Astrocyte (in vitro differentiated cells and primary cell): ENCODE measurements at regions not wholly inside any gene's neighbourhood (a gene's known extent, or its start where the extent isn't known, plus 50 kb on each side); places are given as distances from the start of the nearest gene placed in this dataset.

ENCODE experiments used
- DNase-seq: peaks from one replicate; pipeline ENCODE4 v3.0.0-alpha.2; 2010; ENCODE audit warnings: low read depth
- FAIRE-seq: peaks from 2 replicates; lab custom pipeline; 2011; peaks lifted over from hg19 to GRCh38; lab: Jason Lieb, UNC
- H2AFZ ChIP-seq: 2 replicates; pipeline ENCODE4 v1.6.0; 2012; ENCODE audit warnings: low read depth, low read length, inconsistent platforms
- H3K27ac ChIP-seq: 2 replicates; pipeline ENCODE4 v1.5.1; 2011; ENCODE audit warnings: low read depth, low read length, inconsistent platforms
- H3K27me3 ChIP-seq: 2 replicates; pipeline ENCODE4 v1.6.0; 2011; ENCODE audit warnings: low read length, inconsistent platforms; ENCODE audit not compliant: insufficient read depth
- H3K36me3 ChIP-seq: 2 replicates; pipeline ENCODE4 v1.5.1; 2011; ENCODE audit warnings: low read length, inconsistent platforms; ENCODE audit not compliant: insufficient read depth
- H3K4me1 ChIP-seq: 2 replicates; pipeline ENCODE4 v1.5.1; 2011; ENCODE audit warnings: low read length, inconsistent platforms; ENCODE audit not compliant: insufficient read depth
- H3K4me2 ChIP-seq: 2 replicates; pipeline ENCODE4 v1.6.0; 2012; ENCODE audit warnings: low read length, inconsistent platforms
- H3K4me3 ChIP-seq: 2 replicates; pipeline ENCODE4 v1.5.1; 2011; ENCODE audit warnings: low read depth, mild to moderate bottlenecking, low read length, inconsistent platforms; ENCODE audit not compliant: insufficient read depth
- H3K79me2 ChIP-seq: 2 replicates; pipeline ENCODE4 v1.6.0; 2012; ENCODE audit warnings: mild to moderate bottlenecking, low read length, inconsistent platforms; ENCODE audit not compliant: insufficient read depth
- H3K9ac ChIP-seq: 2 replicates; pipeline ENCODE4 v1.6.0; 2012; ENCODE audit warnings: mild to moderate bottlenecking, low read length, inconsistent platforms
- H3K9me3 ChIP-seq: 2 replicates; pipeline ENCODE4 v1.5.1; 2012; ENCODE audit warnings: low read depth, mild to moderate bottlenecking, low read length, inconsistent platforms; ENCODE audit not compliant: insufficient read depth
- H4K20me1 ChIP-seq: 2 replicates; pipeline ENCODE4 v1.6.0; 2012; ENCODE audit warnings: low read length, inconsistent platforms; ENCODE audit not compliant: insufficient read depth
- H3K27ac Mint-ChIP-seq: one replicate; pipeline ENCODE4 v1.8.0; 2021; ENCODE audit warnings: mild to moderate bottlenecking, mixed read lengths; ENCODE audit not compliant: unreplicated experiment
- H3K27me3 Mint-ChIP-seq: one replicate; pipeline ENCODE4 v1.8.0; 2021; ENCODE audit warnings: low read depth, mixed read lengths; ENCODE audit not compliant: unreplicated experiment
- H3K36me3 Mint-ChIP-seq: one replicate; pipeline ENCODE4 v1.8.0; 2021; ENCODE audit warnings: low read depth, mixed read lengths; ENCODE audit not compliant: unreplicated experiment
- H3K4me1 Mint-ChIP-seq: one replicate; pipeline ENCODE4 v1.8.0; 2021; ENCODE audit warnings: low read depth, mixed read lengths; ENCODE audit not compliant: unreplicated experiment
- H3K4me3 Mint-ChIP-seq: one replicate; pipeline ENCODE4 v1.8.0; 2021; ENCODE audit warnings: mild to moderate bottlenecking, moderate library complexity, mixed read lengths; ENCODE audit not compliant: unreplicated experiment
- H3K9me3 Mint-ChIP-seq: one replicate; pipeline ENCODE4 v1.8.0; 2021; ENCODE audit warnings: mild to moderate bottlenecking, mixed read lengths; ENCODE audit not compliant: unreplicated experiment
- CTCF ChIP-seq: IDR thresholded peaks from 2 replicates; pipeline ENCODE4 v1.5.1; 2011; ENCODE audit warnings: low read depth, mild to moderate bottlenecking, inconsistent platforms, low read length, moderate library complexity; ENCODE audit not compliant: insufficient read depth
- EZH2 ChIP-seq: IDR thresholded peaks from 2 replicates; pipeline ENCODE4 v1.6.1; 2012; ENCODE audit warnings: mild to moderate bottlenecking, low read length, inconsistent platforms; ENCODE audit not compliant: insufficient read depth

GRCh38 chr11:90364527-90364926 lies 141.7 kb upstream of the CHORDC1 start:
- H2AFZ ChIP-seq, result no peak overlapping the region
- no peak overlapping the region for H3K4me2 ChIP-seq
- no peak overlapping the region for H3K4me3 ChIP-seq
- Mint-ChIP-seq H3K27ac (no peak overlapping the region), H3K9me3 (no peaks in the 10 kb centered on the region), H3K4me3 (no peak overlapping the region), H3K36me3 (no peaks in the 10 kb centered on the region), H3K4me1 (no peaks in the 10 kb centered on the region), H3K27me3 (no peaks in the 10 kb centered on the region)
- no peaks in the 10 kb centered on the region for H3K79me2 ChIP-seq
- H3K9ac ChIP-seq, result no peak overlapping the region
- no peaks in the 10 kb centered on the region for H3K4me1 ChIP-seq
- no peak for DNase-seq
- H3K27ac ChIP-seq, result no peak overlapping the region
- H3K27me3 ChIP-seq, result no peaks in the 10 kb centered on the region
- no peaks in the 10 kb centered on the region for H3K36me3 ChIP-seq
- no peaks in the 10 kb centered on the region for H4K20me1 ChIP-seq
- no peaks in the 10 kb centered on the region for H3K9me3 ChIP-seq
- no peak for FAIRE-seq
- TF ChIP-seq CTCF (no peak), EZH2 (no peak)

GRCh38 chr11:90363739-90364138 lies 140.9 kb upstream of the CHORDC1 start:
- H4K20me1 ChIP-seq, result no peaks in the 10 kb centered on the region
- no peaks in the 10 kb centered on the region for H3K27me3 Mint-ChIP-seq
- DNase-seq, result no peak
- H3K9ac ChIP-seq, result no peak overlapping the region
- no peaks in the 10 kb centered on the region for H3K36me3 ChIP-seq
- no peak overlapping the region for H3K4me3 Mint-ChIP-seq
- no peak overlapping the region for H3K4me2 ChIP-seq
- H3K9me3 Mint-ChIP-seq, result no peaks in the 10 kb centered on the region
- no peak for TF ChIP-seq CTCF
- no peaks in the 10 kb centered on the region for H3K79me2 ChIP-seq
- no peak overlapping the region for H2AFZ ChIP-seq
- no peak overlapping the region for H3K4me3 ChIP-seq
- no peak overlapping the region for H3K27ac ChIP-seq
- no peaks in the 10 kb centered on the region for H3K9me3 ChIP-seq
- no peaks in the 10 kb centered on the region for H3K27me3 ChIP-seq
- no peaks in the 10 kb centered on the region for H3K4me1 Mint-ChIP-seq
- H3K4me1 ChIP-seq, result no peaks in the 10 kb centered on the region
- no peaks in the 10 kb centered on the region for H3K36me3 Mint-ChIP-seq
- no peak for FAIRE-seq
- no peak overlapping the region for H3K27ac Mint-ChIP-seq

- Histone ChIP-seq H4K20me1 (no peaks in the 10 kb centered on the region), H3K79me2 (no peaks in the 10 kb centered on the region), H3K36me3 (no peaks in the 10 kb centered on the region), H3K27ac (no peak overlapping the region), H3K4me1 (no peaks in the 10 kb centered on the region), H3K9ac (no peak overlapping the region), H3K27me3 (no peaks in the 10 kb centered on the region), H3K9me3 (no peaks in the 10 kb centered on the region), H2AFZ (no peak overlapping the region), H3K4me3 (no peak overlapping the region), H3K4me2 (no peak overlapping the region)
- peaks cover 2% of the 10 kb centered on the region for H3K27me3 Mint-ChIP-seq
- no peak overlapping the region for H3K4me3 Mint-ChIP-seq
- DNase-seq (no peak), FAIRE-seq (no peak)
- TF ChIP-seq EZH2 (no peak), CTCF (no peak)
- H3K9me3 Mint-ChIP-seq, result no peaks in the 10 kb centered on the region
- H3K36me3 Mint-ChIP-seq, result no peaks in the 10 kb centered on the region
- H3K4me1 Mint-ChIP-seq, result no peaks in the 10 kb centered on the region
- no peak overlapping the region for H3K27ac Mint-ChIP-seq
Observed at GRCh38 chr11:90355200-90355599, 132.4 kb upstream of the CHORDC1 start.
